WERI-Rb-1 (cell line): ENCODE measurements at regions not wholly inside any gene's neighbourhood (a gene's known extent, or its start where the extent isn't known, plus 50 kb on each side); places are given as distances from the start of the nearest gene placed in this dataset.

Source experiments
- DNase-seq: peaks from one replicate; pipeline ENCODE4 v3.0.0-alpha.2; 2020
- H3K27ac ChIP-seq: fragments of 250-450 bp; sonication (Bioruptor Pico); 2 replicates; pipeline ENCODE4 v1.5.1; 2020; ENCODE audit warnings: mild to moderate bottlenecking, moderate library complexity
- H3K27me3 ChIP-seq: fragments of 250-450 bp; sonication (Bioruptor Pico); 2 replicates; pipeline ENCODE4 v1.5.1; 2021; ENCODE audit warnings: mild to moderate bottlenecking, low read depth, moderate library complexity; ENCODE audit not compliant: insufficient read depth, severe bottlenecking
- H3K36me3 ChIP-seq: fragments of 250-450 bp; sonication (Bioruptor Pico); 2 replicates; pipeline ENCODE4 v1.5.1; 2020; ENCODE audit warnings: mild to moderate bottlenecking, moderate library complexity
- H3K4me3 ChIP-seq: 2 replicates; pipeline ENCODE4 v1.5.1; 2011; ENCODE audit warnings: low read depth, mild to moderate bottlenecking, control low read depth, low read length
- H3K9me3 ChIP-seq: fragments of 250-450 bp; sonication (Bioruptor Pico); 2 replicates; pipeline ENCODE4 v1.5.1; 2021; ENCODE audit warnings: mild to moderate bottlenecking, moderate library complexity; ENCODE audit not compliant: severe bottlenecking
- CTCF ChIP-seq: IDR thresholded peaks from 2 replicates; pipeline ENCODE4 v1.5.1; 2011; ENCODE audit warnings: low read depth, mild to moderate bottlenecking, control low read depth, inconsistent platforms, low read length

GRCh38 chr13:53545340-53545941 lies 516.8 kb downstream of the OLFM4 start:
- no peaks in the 10 kb centered on the region for H3K36me3 ChIP-seq
- no peak overlapping the region for H3K27ac ChIP-seq
- no peak for TF ChIP-seq CTCF
- no peak overlapping the region for H3K4me3 ChIP-seq
- H3K9me3 ChIP-seq: no peaks in the 10 kb centered on the region
- no peaks in the 10 kb centered on the region for H3K27me3 ChIP-seq
- peak; percentile 4 for DNase-seq

GRCh38 chr13:53560556-53560955 lies 531.9 kb downstream of the OLFM4 start:
- H3K36me3 ChIP-seq: no peaks in the 10 kb centered on the region
- no peaks in the 10 kb centered on the region for H3K9me3 ChIP-seq
- DNase-seq: no peak
- TF ChIP-seq CTCF: no peak
- H3K27ac ChIP-seq: no peak overlapping the region
- no peaks in the 10 kb centered on the region for H3K27me3 ChIP-seq
- H3K4me3 ChIP-seq: no peak overlapping the region

DNA sequence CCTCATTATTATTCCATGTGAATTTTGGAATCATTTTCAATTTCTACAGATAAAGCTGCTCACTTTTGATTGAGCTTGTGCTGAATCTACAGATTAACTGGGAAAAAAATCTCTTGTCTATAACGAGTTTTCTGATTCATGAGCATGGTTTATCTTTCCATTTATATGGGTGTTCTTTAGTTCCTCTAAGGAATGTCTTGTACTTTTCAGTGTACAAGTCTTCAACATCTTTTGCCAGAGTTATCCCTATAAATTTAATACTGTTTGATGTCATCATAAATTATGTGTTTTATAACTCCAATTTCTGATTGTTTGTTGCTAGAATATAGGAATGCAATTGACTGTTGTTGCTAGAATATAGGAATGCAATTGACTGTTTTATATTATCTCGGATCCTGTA lies 533.8 kb downstream of the OLFM4 start:
- Histone ChIP-seq H3K27me3 (no peaks in the 10 kb centered on the region), H3K4me3 (no peak overlapping the region), H3K9me3 (no peaks in the 10 kb centered on the region), H3K27ac (no peak overlapping the region), H3K36me3 (no peaks in the 10 kb centered on the region)
- no peak for DNase-seq
- TF ChIP-seq CTCF: no peak

DNA sequence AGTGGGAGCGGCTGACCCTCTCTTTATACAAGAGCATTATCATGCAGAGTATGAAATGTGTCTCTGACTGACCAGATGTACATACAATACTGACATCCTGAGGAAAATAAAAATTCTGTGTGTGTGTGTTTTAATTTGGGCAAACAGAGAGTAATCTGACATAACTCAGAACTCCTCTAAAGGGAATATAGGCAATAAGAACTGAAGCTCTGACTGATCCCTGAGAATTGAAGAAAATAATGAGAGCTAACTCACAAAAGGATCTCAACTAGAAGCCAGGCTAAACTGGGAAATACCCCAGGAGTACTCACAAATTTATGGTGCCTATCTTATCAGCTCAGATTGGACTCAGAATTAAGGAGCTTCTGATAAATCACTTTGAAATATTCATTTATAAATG lies 539.9 kb downstream of the OLFM4 start:
- no peak for TF ChIP-seq CTCF

DNA sequence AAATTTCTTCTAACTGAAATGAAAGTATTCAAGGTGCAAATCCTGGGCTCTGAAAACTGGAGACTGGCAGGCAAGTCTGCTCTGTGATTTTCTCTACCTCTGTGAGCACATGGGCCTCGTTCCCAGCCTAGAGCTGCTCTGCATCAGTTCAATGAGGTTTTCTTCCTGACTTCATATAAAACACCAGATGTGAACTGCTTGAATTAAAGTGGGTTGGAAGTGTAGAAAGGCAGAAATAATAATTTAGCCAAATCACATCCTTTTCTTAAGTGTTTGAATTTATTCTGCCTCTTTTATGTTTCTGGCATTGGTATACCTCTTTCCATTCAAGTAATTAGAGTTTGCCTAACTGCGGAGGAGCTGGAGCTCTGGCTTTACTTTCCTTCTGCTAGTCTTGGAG lies 540.8 kb downstream of the OLFM4 start:
- no peaks in the 10 kb centered on the region for H3K36me3 ChIP-seq

More for the DNA sequence above, 539.9 kb downstream of the OLFM4 start:
- no peaks in the 10 kb centered on the region for H3K27me3 ChIP-seq
- no peaks in the 10 kb centered on the region for H3K36me3 ChIP-seq
- no peaks in the 10 kb centered on the region for H3K9me3 ChIP-seq
- H3K27ac ChIP-seq: no peak overlapping the region
- H3K4me3 ChIP-seq: no peak overlapping the region
- DNase-seq: no peak

More for the DNA sequence above, 540.8 kb downstream of the OLFM4 start:
- H3K27me3 ChIP-seq: no peaks in the 10 kb centered on the region
- H3K9me3 ChIP-seq: no peaks in the 10 kb centered on the region
- no peak for TF ChIP-seq CTCF
- H3K27ac ChIP-seq: no peak overlapping the region
- no peak for DNase-seq
- no peak overlapping the region for H3K4me3 ChIP-seq
